HepG2 (cell line): ENCODE measurements at regions not wholly inside any gene's neighbourhood (a gene's known extent, or its start where the extent isn't known, plus 50 kb on each side); places are given as distances from the start of the nearest gene placed in this dataset.

Experiments used
- ATAC-seq: fragments of 200-7000 bp; cut with Tn5 transposase; 3 replicates; pipeline ENCODE4 v1.9.1; 2020; ENCODE audit warnings: mild to moderate bottlenecking, moderate library complexity
- BruUV-seq: library from RNA; stranded (reverse); fragments of 400-500 nt; replicated peaks from 2 replicates; lab custom pipeline; 2021; lab: Mats Ljungman, UMichigan
- CTCF ChIA-PET: fragments of 300-600 bp; formaldehyde crosslinking; extraction: SDS; loops from one replicate; lab custom pipeline; 2021; ENCODE audit warnings: low total read pairs, inconsistent platforms, low intra/inter-chr PET ratio; lab: Yijun Ruan, JAX
- POLR2A ChIA-PET: fragments of 350-600 bp; sonication (Branson Sonifier 250); formaldehyde crosslinking; loops from one replicate; lab custom pipeline; 2020; ENCODE audit warnings: antibody characterized with exemption, inconsistent platforms; lab: Yijun Ruan, JAX
- DNase-seq: peaks from one replicate; pipeline ENCODE4 v3.0.0-alpha.2; 2015; ENCODE audit warnings: low spot score
- FAIRE-seq: peaks from 3 replicates; lab custom pipeline; 2011; peaks lifted over from hg19 to GRCh38; lab: Jason Lieb, UNC
- H2AFZ ChIP-seq: one replicate; pipeline ENCODE4 v1.6.1; 2011; ENCODE audit warnings: low read length, inconsistent platforms
- H3K27ac ChIP-seq: fragments of 300-600 bp; 3 replicates; pipeline ENCODE4 v1.8.0; 2011; ENCODE audit warnings: mixed run types, mild to moderate bottlenecking, mixed read lengths, low read length, inconsistent platforms; ENCODE audit not compliant: insufficient read depth; ENCODE audit errors: extremely low read length
- H3K27me3 ChIP-seq, 2 experiments: fragments of 200-600 bp in 1 of 2; 2 replicates in 1 of 2; 3 replicates in 1 of 2; pipeline versions ENCODE4 v1.6.0 to v1.8.0; 2011; ENCODE audit warnings: low read length in 2 of 2, mild to moderate bottlenecking in 2 of 2, moderate library complexity in 2 of 2, inconsistent platforms in 1 of 2; ENCODE audit not compliant: insufficient read depth in 2 of 2, control insufficient read depth in 1 of 2
- H3K36me3 ChIP-seq, 2 experiments: fragments of 200-600 bp in 1 of 2; replicated peaks in 1 of 2; 2 replicates in 1 of 2; 3 replicates in 1 of 2; pipeline versions ENCODE4 v1.5.1 to v1.8.0; 2011; ENCODE audit warnings: low read length in 2 of 2, inconsistent platforms in 1 of 2; ENCODE audit not compliant: insufficient read depth in 2 of 2, control insufficient read depth in 1 of 2
- H3K4me1 ChIP-seq: 2 replicates; pipeline ENCODE4 v1.5.1; 2012; ENCODE audit warnings: low read length, inconsistent platforms; ENCODE audit not compliant: insufficient read depth
- H3K4me2 ChIP-seq: 2 replicates; pipeline ENCODE4 v1.6.0; 2011; ENCODE audit warnings: low read depth, low read length, inconsistent platforms
- H3K4me3 ChIP-seq, 3 experiments: fragments of 200-600 bp in 1 of 3; sonication (generic), shearing (Covaris generic) in 1 of 3; replicated peaks in 1 of 3; 2 replicates each; pipeline ENCODE4 v1.5.1; 2011 to 2016; ENCODE audit warnings: low read length in 3 of 3, inconsistent platforms in 2 of 3, low read depth in 2 of 3, mild to moderate bottlenecking in 2 of 3, control low read depth in 1 of 3, mixed read lengths in 1 of 3; ENCODE audit not compliant: insufficient read depth in 1 of 3
- H3K79me2 ChIP-seq: one replicate; pipeline ENCODE4 v1.6.1; 2011; ENCODE audit warnings: low read length, inconsistent platforms; ENCODE audit not compliant: insufficient read depth
- H3K9ac ChIP-seq: 2 replicates; pipeline ENCODE4 v1.6.0; 2011; ENCODE audit warnings: mild to moderate bottlenecking, low read depth, low read length, inconsistent platforms; ENCODE audit not compliant: insufficient read depth
- H3K9me3 ChIP-seq: 2 replicates; pipeline ENCODE4 v1.5.1; 2012; ENCODE audit warnings: mild to moderate bottlenecking, low read length
- H4K20me1 ChIP-seq: 2 replicates; pipeline ENCODE4 v1.6.0; 2011; ENCODE audit warnings: inconsistent platforms, mild to moderate bottlenecking, low read length, moderate library complexity; ENCODE audit not compliant: insufficient read depth
- FOSL1 ChIP-seq: sonication (generic); formaldehyde crosslinking; IDR thresholded peaks from 2 replicates; pipeline ENCODE4 v1.9.0; 2021; ENCODE audit warnings: missing genetic modification reagents, borderline replicate concordance
- KAT8 ChIP-seq: IDR thresholded peaks from 2 replicates; pipeline ENCODE4 v1.6.1; 2016; ENCODE audit warnings: missing genetic modification reagents, missing compliant biosample characterization
- KDM5A ChIP-seq: fragments of 200-600 bp; sonication (generic); IDR thresholded peaks from 2 replicates; pipeline ENCODE4 v1.7.0; 2018; ENCODE audit warnings: antibody characterized with exemption, mild to moderate bottlenecking, low read length, borderline replicate concordance
- KLF6 ChIP-seq: IDR thresholded peaks from 2 replicates; pipeline ENCODE4 v1.8.0; 2016; ENCODE audit warnings: missing biosample characterization, missing genetic modification reagents
- NCOA5 ChIP-seq: sonication (generic); formaldehyde crosslinking; IDR thresholded peaks from 2 replicates; pipeline ENCODE4 v1.4.0; 2020; ENCODE audit warnings: missing genetic modification reagents
- PHB2 ChIP-seq: fragments of 450-650 bp; IDR thresholded peaks from 2 replicates; pipeline ENCODE4 v1.6.1; 2018; ENCODE audit not compliant: partially characterized antibody
- TP53 ChIP-seq: sonication (generic); formaldehyde crosslinking; conservative IDR thresholded peaks from 2 replicates; pipeline ENCODE4 v1.4.0; 2020; ENCODE audit warnings: missing genetic modification reagents
- TRIM24 ChIP-seq: sonication (generic); formaldehyde crosslinking; IDR thresholded peaks from 2 replicates; pipeline ENCODE4 v1.8.0; 2022; ENCODE audit warnings: mild to moderate bottlenecking, missing genetic modification reagents
- ZFP36 ChIP-seq: fragments of 150-350 bp; IDR thresholded peaks from 2 replicates; pipeline ENCODE4 v1.6.1; 2018; ENCODE audit warnings: borderline replicate concordance, low read length, low read depth; ENCODE audit not compliant: partially characterized antibody
- ZNF7 ChIP-seq: IDR thresholded peaks from 2 replicates; pipeline ENCODE4 v1.6.1; 2016; ENCODE audit warnings: missing biosample characterization, missing genetic modification reagents
- ZNF775 ChIP-seq: sonication (generic); formaldehyde crosslinking; IDR thresholded peaks from 2 replicates; pipeline ENCODE4 v1.4.0; 2020; ENCODE audit warnings: missing genetic modification reagents, mild to moderate bottlenecking, moderate library complexity, borderline replicate concordance
- WGBS: methylation state at CpG from one replicate; pipeline ENCODE4 v1.1.6; 2017; ENCODE audit warnings: low lambda C conversion rate; 5-methylcytosine and 5-hydroxymethylcytosine counted together
- in situ Hi-C: cut with HindIII; loops from 2 replicates; pipeline ENCODE4 v1.10.0; 2017; ENCODE audit warnings: low pct_unique_long_range_greater_than_20kb; ENCODE audit not compliant: extremely low pct_ligation_motif_present
- intact Hi-C: fragments of 100-400 bp; cut with micrococcal nuclease; formaldehyde crosslinking; loops from one replicate; pipeline ENCODE4 v1.10.0; 2022; ENCODE audit not compliant: unreplicated experiment
- TF ChIP-seq, protein P1 (sequence below): sonication (generic); formaldehyde crosslinking; IDR thresholded peaks from 2 replicates; pipeline ENCODE4 v1.4.0; 2020; ENCODE audit warnings: missing genetic modification reagents
- TF ChIP-seq, protein P2 (sequence below): sonication (generic); formaldehyde crosslinking; IDR thresholded peaks from 2 replicates; pipeline ENCODE4 v1.5.0; 2020; ENCODE audit warnings: missing genetic modification reagents

DNA sequence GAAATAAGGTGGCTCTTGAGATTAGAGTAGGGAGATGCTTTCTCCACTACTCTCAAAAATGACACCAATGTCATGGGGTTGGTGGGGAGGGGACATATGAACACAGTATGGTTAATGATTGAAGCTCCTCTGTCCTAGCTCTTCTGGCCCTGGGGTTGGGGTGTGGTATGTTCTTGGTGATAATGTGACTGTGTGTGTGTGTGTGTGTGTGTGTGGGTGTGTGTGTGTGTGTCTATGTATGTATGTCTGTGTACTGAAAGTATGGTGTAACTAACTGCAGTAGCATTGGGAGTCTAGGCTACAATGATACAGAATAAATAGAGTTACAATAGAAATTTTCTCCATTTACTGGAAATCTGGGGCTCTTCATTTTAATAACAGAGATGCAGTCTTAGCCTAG lies 121.0 kb upstream of the CD180 start:
- in situ Hi-C loops (no loop called here), intact Hi-C loops (no loop called here)
- Histone ChIP-seq H3K79me2 (no peaks in the 10 kb centered on the region), H4K20me1 (no peaks in the 10 kb centered on the region), H3K4me2 (no peak overlapping the region), H3K27ac (no peak overlapping the region), H3K9me3 (no peaks in the 10 kb centered on the region), H3K27me3 (no peaks in the 10 kb centered on the region), H3K36me3 (no peaks in the 10 kb centered on the region), H3K4me1 (no peaks in the 10 kb centered on the region), H3K9ac (no peak overlapping the region), H3K4me3 (no peak overlapping the region), H2AFZ (no peak overlapping the region)
- ChIA-PET POLR2A (no interaction called here), CTCF (no interaction called here)
- TF ChIP-seq, protein P1, sequence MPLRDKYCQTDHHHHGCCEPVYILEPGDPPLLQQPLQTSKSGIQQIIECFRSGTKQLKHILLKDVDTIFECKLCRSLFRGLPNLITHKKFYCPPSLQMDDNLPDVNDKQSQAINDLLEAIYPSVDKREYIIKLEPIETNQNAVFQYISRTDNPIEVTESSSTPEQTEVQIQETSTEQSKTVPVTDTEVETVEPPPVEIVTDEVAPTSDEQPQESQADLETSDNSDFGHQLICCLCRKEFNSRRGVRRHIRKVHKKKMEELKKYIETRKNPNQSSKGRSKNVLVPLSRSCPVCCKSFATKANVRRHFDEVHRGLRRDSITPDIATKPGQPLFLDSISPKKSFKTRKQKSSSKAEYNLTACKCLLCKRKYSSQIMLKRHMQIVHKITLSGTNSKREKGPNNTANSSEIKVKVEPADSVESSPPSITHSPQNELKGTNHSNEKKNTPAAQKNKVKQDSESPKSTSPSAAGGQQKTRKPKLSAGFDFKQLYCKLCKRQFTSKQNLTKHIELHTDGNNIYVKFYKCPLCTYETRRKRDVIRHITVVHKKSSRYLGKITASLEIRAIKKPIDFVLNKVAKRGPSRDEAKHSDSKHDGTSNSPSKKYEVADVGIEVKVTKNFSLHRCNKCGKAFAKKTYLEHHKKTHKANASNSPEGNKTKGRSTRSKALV: no peak
- TF ChIP-seq ZFP36 (no peak), KAT8 (CRISPR knock-in tag) (no peak), PHB2 (no peak), ZNF7 (CRISPR knock-in tag) (no peak)
- no TSS peak for BruUV-seq
- ATAC-seq: no peak
- DNase-seq: no peak
- no peak for FAIRE-seq

DNA sequence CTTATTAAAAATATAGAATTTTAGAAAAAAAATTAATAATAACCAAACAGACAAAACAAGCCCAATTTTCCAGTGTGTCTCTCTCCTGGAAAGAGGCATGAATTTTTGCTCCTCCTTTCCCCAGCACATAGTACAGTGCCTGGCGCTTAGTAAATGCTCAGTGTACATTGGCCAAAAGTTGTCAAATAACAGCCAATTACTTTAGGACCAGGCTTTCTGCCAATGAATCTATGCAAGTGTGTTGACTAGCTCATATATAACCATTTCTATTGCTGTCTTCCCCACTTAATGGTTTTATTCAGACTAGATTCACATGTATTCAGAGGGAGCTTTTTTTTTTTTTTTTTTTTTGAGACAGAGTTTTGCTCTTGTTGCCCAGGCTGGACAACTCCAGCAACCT lies 120.1 kb upstream of the CD180 start:
- no peak for DNase-seq
- 44% methylated on average over 1 of the region's 1 CpG for WGBS
- H3K9me3 ChIP-seq: no peaks in the 10 kb centered on the region
- TF ChIP-seq FOSL1 (CRISPR knock-in tag) (no peak), NCOA5 (CRISPR knock-in tag) (no peak), TRIM24 (CRISPR knock-in tag) (no peak), KDM5A (no peak), ZNF775 (CRISPR knock-in tag) (no peak), KLF6 (CRISPR knock-in tag) (no peak), TP53 (CRISPR knock-in tag) (no peak)
- TF ChIP-seq, protein P2, sequence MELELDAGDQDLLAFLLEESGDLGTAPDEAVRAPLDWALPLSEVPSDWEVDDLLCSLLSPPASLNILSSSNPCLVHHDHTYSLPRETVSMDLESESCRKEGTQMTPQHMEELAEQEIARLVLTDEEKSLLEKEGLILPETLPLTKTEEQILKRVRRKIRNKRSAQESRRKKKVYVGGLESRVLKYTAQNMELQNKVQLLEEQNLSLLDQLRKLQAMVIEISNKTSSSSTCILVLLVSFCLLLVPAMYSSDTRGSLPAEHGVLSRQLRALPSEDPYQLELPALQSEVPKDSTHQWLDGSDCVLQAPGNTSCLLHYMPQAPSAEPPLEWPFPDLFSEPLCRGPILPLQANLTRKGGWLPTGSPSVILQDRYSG (CRISPR knock-in tag): no peak
- FAIRE-seq: no peak
- POLR2A ChIA-PET: no interaction called here
- H3K4me2 ChIP-seq: no peak overlapping the region
- no peak overlapping the region for H3K9ac ChIP-seq
- no peak overlapping the region for H2AFZ ChIP-seq
- H3K4me1 ChIP-seq: no peaks in the 10 kb centered on the region
- H3K27ac ChIP-seq: no peak overlapping the region
- no peaks in the 10 kb centered on the region for H3K27me3 ChIP-seq
- no peak overlapping the region for H3K4me3 ChIP-seq
- CTCF ChIA-PET: no interaction called here
- H3K36me3 ChIP-seq: no peaks in the 10 kb centered on the region
- no TSS peak for BruUV-seq
- in situ Hi-C loops: no loop called here
- intact Hi-C loops: no loop called here
- H3K79me2 ChIP-seq: no peaks in the 10 kb centered on the region
- no peak for ATAC-seq
- no peaks in the 10 kb centered on the region for H4K20me1 ChIP-seq
